Glutamatergic neuron (in vitro differentiated cells): ENCODE measurements at regions not wholly inside any gene's neighbourhood (a gene's known extent, or its start where the extent isn't known, plus 50 kb on each side); places are given as distances from the start of the nearest gene placed in this dataset.

Source experiments
- DNase-seq: peaks from one replicate; pipeline ENCODE4 v3.0.0; 2022
- H3K27ac Mint-ChIP-seq: one replicate; pipeline ENCODE4 v1.8.0; 2020; ENCODE audit warnings: mild to moderate bottlenecking, mixed read lengths, inconsistent platforms; ENCODE audit not compliant: unreplicated experiment
- H3K27me3 Mint-ChIP-seq: one replicate; pipeline ENCODE4 v1.8.0; 2020; ENCODE audit warnings: mild to moderate bottlenecking, moderate library complexity, mixed read lengths, inconsistent platforms; ENCODE audit not compliant: unreplicated experiment
- H3K36me3 Mint-ChIP-seq: one replicate; pipeline ENCODE4 v1.8.0; 2020; ENCODE audit warnings: mild to moderate bottlenecking, mixed read lengths, inconsistent platforms; ENCODE audit not compliant: unreplicated experiment
- H3K4me1 Mint-ChIP-seq: one replicate; pipeline ENCODE4 v1.8.0; 2020; ENCODE audit warnings: mild to moderate bottlenecking, low read depth, mixed read lengths, inconsistent platforms; ENCODE audit not compliant: unreplicated experiment
- H3K4me3 Mint-ChIP-seq: one replicate; pipeline ENCODE4 v1.8.0; 2020; ENCODE audit warnings: mild to moderate bottlenecking, mixed read lengths, inconsistent platforms; ENCODE audit not compliant: unreplicated experiment
- H3K9me3 Mint-ChIP-seq: one replicate; pipeline ENCODE4 v1.8.0; 2020; ENCODE audit warnings: mild to moderate bottlenecking, moderate library complexity, mixed read lengths, inconsistent platforms; ENCODE audit not compliant: unreplicated experiment
- CTCF ChIP-seq: fragments of 200-600 bp; sonication (generic); IDR thresholded peaks from one replicate; pipeline ENCODE4 v1.5.0; 2021; ENCODE audit not compliant: partially characterized antibody, unreplicated experiment

GRCh38 chr12:126428769-126429168 lies 1363.5 kb downstream of the AACS start:
- H3K4me1 Mint-ChIP-seq = no peaks in the 10 kb centered on the region
- H3K36me3 Mint-ChIP-seq = no peaks in the 10 kb centered on the region
- no peak overlapping the region for H3K27ac Mint-ChIP-seq
- no peaks in the 10 kb centered on the region for H3K9me3 Mint-ChIP-seq
- no peak for TF ChIP-seq CTCF
- DNase-seq = no peak
- H3K27me3 Mint-ChIP-seq = peaks cover 3% of the 10 kb centered on the region
- H3K4me3 Mint-ChIP-seq = no peak overlapping the region

- Mint-ChIP-seq H3K4me3 (no peak overlapping the region), H3K9me3 (peaks cover 4% of the 10 kb centered on the region), H3K27ac (no peak overlapping the region), H3K36me3 (no peaks in the 10 kb centered on the region), H3K4me1 (no peaks in the 10 kb centered on the region), H3K27me3 (peaks cover 3% of the 10 kb centered on the region)
- no peak for DNase-seq
- no peak for TF ChIP-seq CTCF
Observed at GRCh38 chr12:126430921-126431320, 1365.7 kb downstream of the AACS start.

GRCh38 chr12:126431767-126432166 lies 1366.5 kb downstream of the AACS start:
- Mint-ChIP-seq H3K4me1 (no peaks in the 10 kb centered on the region), H3K27me3 (peaks cover 3% of the 10 kb centered on the region), H3K4me3 (no peak overlapping the region), H3K27ac (no peak overlapping the region), H3K9me3 (peaks cover 4% of the 10 kb centered on the region), H3K36me3 (no peaks in the 10 kb centered on the region)
- TF ChIP-seq CTCF = no peak
- no peak for DNase-seq

GRCh38 chr12:126432780-126433179 lies 1367.5 kb downstream of the AACS start:
- Mint-ChIP-seq H3K36me3 (no peaks in the 10 kb centered on the region), H3K4me1 (no peaks in the 10 kb centered on the region), H3K27ac (no peak overlapping the region), H3K4me3 (no peak overlapping the region), H3K27me3 (no peaks in the 10 kb centered on the region), H3K9me3 (peaks cover 4% of the 10 kb centered on the region)
- no peak for TF ChIP-seq CTCF
- DNase-seq = no peak

- no peak overlapping the region for H3K27ac Mint-ChIP-seq
- H3K4me1 Mint-ChIP-seq = no peaks in the 10 kb centered on the region
- H3K27me3 Mint-ChIP-seq = peaks cover 2% of the 10 kb centered on the region
- TF ChIP-seq CTCF = no peak
- H3K4me3 Mint-ChIP-seq = no peak overlapping the region
- H3K36me3 Mint-ChIP-seq = no peaks in the 10 kb centered on the region
- peaks cover 4% of the 10 kb centered on the region for H3K9me3 Mint-ChIP-seq
- DNase-seq = no peak
Observed at GRCh38 chr12:126434412-126434985, 1369.3 kb downstream of the AACS start.
